IMR-90 (cell line): ENCODE measurements at regions not wholly inside any gene's neighbourhood (a gene's known extent, or its start where the extent isn't known, plus 50 kb on each side); places are given as distances from the start of the nearest gene placed in this dataset.

Experiments
- ATAC-seq: fragments of 200-7000 bp; cut with Tn5 transposase; 2 replicates; pipeline ENCODE4 v1.9.1; 2020; ENCODE audit warnings: low read depth, mild to moderate bottlenecking, moderate library complexity
- BruUV-seq: library from RNA; stranded (reverse); fragments of 400-500 nt; replicated peaks from 2 replicates; lab custom pipeline; 2021; lab: Mats Ljungman, UMichigan
- CTCF ChIA-PET: fragments of 300-600 bp; formaldehyde crosslinking; extraction: SDS; loops from one replicate; lab custom pipeline; 2021; ENCODE audit warnings: antibody characterized with exemption; lab: Yijun Ruan, JAX
- POLR2A ChIA-PET: fragments of 300-600 bp; sonication (Branson Sonifier 250); formaldehyde crosslinking; loops from one replicate; lab custom pipeline; 2022; ENCODE audit warnings: antibody characterized with exemption; ENCODE audit not compliant: unreplicated experiment; lab: Charles Lee
- DNase-seq: peaks from one replicate; pipeline ENCODE4 v3.0.0; 2013
- H2AFZ ChIP-seq: replicated peaks from 2 replicates; pipeline ENCODE3; 2013; ENCODE audit warnings: low read length, mild to moderate bottlenecking; ENCODE audit not compliant: poor library complexity
- H2AK5ac ChIP-seq: 2 replicates; pipeline ENCODE4 v1.6.1; 2013; ENCODE audit warnings: low read depth, low read length, inconsistent platforms
- H2AK9ac ChIP-seq: replicated peaks from 2 replicates; pipeline ENCODE3; 2013; ENCODE audit warnings: mild to moderate bottlenecking, low read depth, low read length, moderate library complexity; ENCODE audit not compliant: poor library complexity
- H2BK120ac ChIP-seq: 2 replicates; pipeline ENCODE4 v1.6.1; 2013; ENCODE audit warnings: low read depth, low read length, inconsistent platforms
- H2BK15ac ChIP-seq: 3 replicates; pipeline ENCODE4 v1.6.1; 2013; ENCODE audit warnings: low read depth, low read length, inconsistent platforms
- H2BK20ac ChIP-seq: 2 replicates; pipeline ENCODE4 v1.6.1; 2013; ENCODE audit warnings: low read depth, mild to moderate bottlenecking, inconsistent platforms, low read length, moderate library complexity
- H2BK5ac ChIP-seq: 2 replicates; pipeline ENCODE4 v1.6.1; 2013; ENCODE audit warnings: mild to moderate bottlenecking, low read depth, low read length, inconsistent platforms; ENCODE audit not compliant: poor library complexity, severe bottlenecking
- H3K14ac ChIP-seq: replicated peaks from 2 replicates; pipeline ENCODE4 v1.6.1; 2013; ENCODE audit warnings: low read depth, low read length, inconsistent platforms
- H3K18ac ChIP-seq: 2 replicates; pipeline ENCODE4 v1.6.1; 2013; ENCODE audit warnings: low read depth, low read length, control low read depth
- H3K23ac ChIP-seq: 2 replicates; pipeline ENCODE4 v1.6.1; 2013; ENCODE audit warnings: low read depth, low read length, inconsistent platforms
- H3K27ac ChIP-seq: 2 replicates; pipeline ENCODE4 v1.5.1; 2013; ENCODE audit warnings: mild to moderate bottlenecking, control low read depth, low read length; ENCODE audit not compliant: insufficient read depth
- H3K27me3 ChIP-seq: 2 replicates; pipeline ENCODE4 v1.6.1; 2013; ENCODE audit warnings: low read length; ENCODE audit not compliant: control insufficient read depth, insufficient read depth
- H3K36me3 ChIP-seq: 2 replicates; pipeline ENCODE4 v1.6.1; 2013; ENCODE audit warnings: low read length, mixed read lengths; ENCODE audit not compliant: control insufficient read depth, insufficient read depth
- H3K4ac ChIP-seq: 2 replicates; pipeline ENCODE4 v1.6.1; 2013; ENCODE audit warnings: low read depth, low read length, inconsistent platforms
- H3K4me1 ChIP-seq: 2 replicates; pipeline ENCODE4 v1.6.1; 2013; ENCODE audit warnings: low read length, mixed read lengths; ENCODE audit not compliant: control insufficient read depth, insufficient read depth
- H3K4me2 ChIP-seq: 2 replicates; pipeline ENCODE4 v1.6.1; 2013; ENCODE audit warnings: low read depth, mild to moderate bottlenecking, control low read depth, low read length, moderate library complexity
- H3K4me3 ChIP-seq: 2 replicates; pipeline ENCODE4 v1.5.1; 2013; ENCODE audit warnings: low read depth, mild to moderate bottlenecking, control low read depth, low read length, moderate library complexity; ENCODE audit not compliant: insufficient read depth
- H3K56ac ChIP-seq: 2 replicates; pipeline ENCODE4 v1.6.1; 2013; ENCODE audit warnings: low read length, inconsistent platforms; ENCODE audit not compliant: insufficient read depth; ENCODE audit errors: extremely low read depth
- H3K79me1 ChIP-seq, 2 experiments: 2 replicates each; pipeline ENCODE4 v1.6.1; 2013; ENCODE audit warnings: low read length in 2 of 2, inconsistent platforms in 1 of 2, low read depth in 1 of 2
- H3K9ac ChIP-seq: 2 replicates; pipeline ENCODE4 v1.6.1; 2013; ENCODE audit warnings: low read depth, low read length, control low read depth
- H3K9me1 ChIP-seq: 2 replicates; pipeline ENCODE4 v1.6.1; 2013; ENCODE audit warnings: low read length, inconsistent platforms; ENCODE audit not compliant: insufficient read depth
- H3K9me3 ChIP-seq: 2 replicates; pipeline ENCODE4 v1.6.1; 2013; ENCODE audit warnings: low read length; ENCODE audit not compliant: control insufficient read depth, insufficient read depth
- H4K20me1 ChIP-seq: 2 replicates; pipeline ENCODE4 v1.6.1; 2013; ENCODE audit warnings: low read length, inconsistent platforms; ENCODE audit not compliant: insufficient read depth
- H4K5ac ChIP-seq: 2 replicates; pipeline ENCODE4 v1.6.1; 2013; ENCODE audit warnings: mild to moderate bottlenecking, low read depth, low read length, control low read depth
- H4K8ac ChIP-seq, 2 experiments: 2 replicates each; pipeline ENCODE4 v1.6.1; 2013; ENCODE audit warnings: low read depth in 2 of 2, low read length in 2 of 2, control low read depth in 1 of 2, inconsistent platforms in 1 of 2
- H4K91ac ChIP-seq: 2 replicates; pipeline ENCODE4 v1.6.1; 2013; ENCODE audit warnings: low read depth, low read length, inconsistent platforms; ENCODE audit not compliant: insufficient read depth
- CHD1 ChIP-seq: IDR thresholded peaks from 2 replicates; pipeline ENCODE4 v1.6.1; 2012; ENCODE audit warnings: low read depth, low read length, improper control_type of control experiment
- ELK1 ChIP-seq: fragments of 150-350 bp; IDR thresholded peaks from 2 replicates; pipeline ENCODE4 v1.6.1; 2016; ENCODE audit warnings: low read depth, mild to moderate bottlenecking, low read length, moderate library complexity, borderline replicate concordance
- POLR2A ChIP-seq: IDR thresholded peaks from 2 replicates; pipeline ENCODE4 v1.6.1; 2012; ENCODE audit warnings: mild to moderate bottlenecking, low read depth, low read length
- RAD21 ChIP-seq: IDR thresholded peaks from 2 replicates; pipeline ENCODE4 v1.6.1; 2012; ENCODE audit warnings: low read length, improper control_type of control experiment
- dilution Hi-C: fragments of 300-500 bp; cut with HindIII; formaldehyde crosslinking; loops from one replicate; pipeline ENCODE4 v1.14.3; 2018; ENCODE audit warnings: low sequenced_read_pairs; ENCODE audit not compliant: unreplicated experiment
- in situ Hi-C: fragments of 300-500 bp; cut with MboI; formaldehyde crosslinking; loops from 3 replicates; pipeline ENCODE4 v1.14.3; 2019; ENCODE audit warnings: low sequenced_read_pairs, inconsistent platforms, mixed read lengths
- intact Hi-C: fragments of 100-400 bp; cut with micrococcal nuclease; formaldehyde crosslinking; loops from 2 replicates; pipeline ENCODE4 v1.10.0; 2022

- dilution Hi-C loops (no loop called here), in situ Hi-C loops (no loop called here), intact Hi-C loops (no loop called here)
- no peak overlapping the region for H3K14ac ChIP-seq
- no peak overlapping the region for H3K4me3 ChIP-seq
- TF ChIP-seq RAD21 (no peak), POLR2A (no peak), ELK1 (no peak), CHD1 (no peak)
- H3K36me3 ChIP-seq, result no peaks in the 10 kb centered on the region
- ATAC-seq, result no peak
- no peak overlapping the region for H3K23ac ChIP-seq
- no peak overlapping the region for H2BK20ac ChIP-seq
- H3K56ac ChIP-seq, result no peak overlapping the region
- H2AK9ac ChIP-seq, result no peak overlapping the region
- no peaks in the 10 kb centered on the region for H3K79me1 ChIP-seq
- no peaks in the 10 kb centered on the region for H3K9me1 ChIP-seq
- no peak overlapping the region for H4K8ac ChIP-seq
- H4K91ac ChIP-seq, result no peak overlapping the region
- BruUV-seq, result no TSS peak
- no peak overlapping the region for H3K4me2 ChIP-seq
- no peaks in the 10 kb centered on the region for H3K9me3 ChIP-seq
- H4K20me1 ChIP-seq, result no peaks in the 10 kb centered on the region
- no peak overlapping the region for H3K27ac ChIP-seq
- CTCF ChIA-PET, result no interaction called here
- no peak for DNase-seq
- no peak overlapping the region for H2BK15ac ChIP-seq
- no peak overlapping the region for H3K18ac ChIP-seq
- H4K5ac ChIP-seq, result no peak overlapping the region
- no peak overlapping the region for H3K4ac ChIP-seq
- H2AFZ ChIP-seq, result no peak overlapping the region
- H2BK5ac ChIP-seq, result no peak overlapping the region
- no peaks in the 10 kb centered on the region; the same call in 1 of the 2 replicates for H3K27me3 ChIP-seq
- H3K4me1 ChIP-seq, result no peaks in the 10 kb centered on the region
- POLR2A ChIA-PET, result no interaction called here
- no peak overlapping the region for H2AK5ac ChIP-seq
- no peak overlapping the region for H3K9ac ChIP-seq
- no peak overlapping the region for H2BK120ac ChIP-seq
Observed at GRCh38 chr12:114206525-114206924, 199.4 kb downstream of the TBX5 start.
